K562 (cell line): ENCODE measurements at regions not wholly inside any gene's neighbourhood (a gene's known extent, or its start where the extent isn't known, plus 50 kb on each side); places are given as distances from the start of the nearest gene placed in this dataset.

ENCODE experiments used
- ATAC-seq: fragments of 200-7000 bp; cut with Tn5 transposase; 3 replicates; pipeline ENCODE4 v1.9.1; 2020; ENCODE audit warnings: moderate library complexity
- BruUV-seq: library from RNA; stranded (reverse); fragments of 400-500 nt; replicated peaks from 2 replicates; lab custom pipeline; 2021; lab: Mats Ljungman, UMichigan
- CTCF ChIA-PET: fragments of 300-600 bp; formaldehyde crosslinking; extraction: SDS; loops from one replicate; lab custom pipeline; 2021; ENCODE audit warnings: low intra/inter-chr PET ratio; lab: Yijun Ruan, JAX
- POLR2A ChIA-PET: fragments of 300-600, 350-650 bp; sonication (Branson Sonifier 250); formaldehyde crosslinking; extraction: SDS; loops from one replicate; lab custom pipeline; 2021; ENCODE audit warnings: antibody characterized with exemption, inconsistent platforms; lab: Yijun Ruan, JAX
- DNase-seq, 4 experiments: peaks; one replicate each; pipeline versions ENCODE4 v3.0.0 to v3.0.0-alpha.2; 2011 to 2018; ENCODE audit warnings: low spot score in 3 of 4, mixed read lengths in 3 of 4; ENCODE audit errors: extremely low read depth in 1 of 4
- FAIRE-seq: peaks from 2 replicates; lab custom pipeline; 2011; peaks lifted over from hg19 to GRCh38; lab: Jason Lieb, UNC
- H2AFZ ChIP-seq: 2 replicates; pipeline ENCODE4 v1.6.0; 2011; ENCODE audit warnings: low read depth, low read length, control low read depth, inconsistent platforms
- H3K27ac ChIP-seq: fragments of 200-600 bp; 3 replicates; pipeline ENCODE4 v1.8.0; 2011; ENCODE audit warnings: low read depth, mild to moderate bottlenecking, control low read depth, inconsistent platforms, low read length, moderate library complexity, mixed read lengths; ENCODE audit errors: extremely low read depth
- H3K27me3 ChIP-seq, 2 experiments: fragments of 300-600 bp in 1 of 2; 2 replicates in 1 of 2; 3 replicates in 1 of 2; pipeline versions ENCODE4 v1.6.0 to v1.8.0; 2011; ENCODE audit warnings: inconsistent platforms in 2 of 2, low read length in 2 of 2, mild to moderate bottlenecking in 1 of 2, mixed read lengths in 1 of 2, moderate library complexity in 1 of 2; ENCODE audit not compliant: control insufficient read depth in 2 of 2, insufficient read depth in 2 of 2
- H3K36me3 ChIP-seq: fragments of 300-600 bp; 3 replicates; pipeline ENCODE4 v1.8.0; 2011; ENCODE audit warnings: mild to moderate bottlenecking, low read length, inconsistent platforms; ENCODE audit not compliant: control insufficient read depth, insufficient read depth
- H3K4me1 ChIP-seq, 2 experiments: fragments of 200-600 bp in 1 of 2; replicated peaks in 1 of 2; 2 replicates in 1 of 2; 3 replicates in 1 of 2; pipeline versions ENCODE4 v1.5.1 to v1.8.0; 2011; ENCODE audit warnings: inconsistent platforms in 2 of 2, low read length in 2 of 2, mild to moderate bottlenecking in 1 of 2, mixed read lengths in 1 of 2, moderate library complexity in 1 of 2; ENCODE audit not compliant: control insufficient read depth in 2 of 2, insufficient read depth in 2 of 2
- H3K4me2 ChIP-seq: 2 replicates; pipeline ENCODE4 v1.6.1; 2011; ENCODE audit warnings: low read length, control low read depth, inconsistent platforms, mixed read lengths; ENCODE audit not compliant: insufficient read depth
- H3K4me3 ChIP-seq: fragments of 200-600 bp; sonication (generic), shearing (Covaris generic); 2 replicates; pipeline ENCODE4 v1.5.1; 2016; ENCODE audit warnings: control low read depth, inconsistent platforms
- H3K79me2 ChIP-seq: fragments of 200-600 bp; 3 replicates; pipeline ENCODE4 v1.8.0; 2011; ENCODE audit warnings: low read length, inconsistent platforms; ENCODE audit not compliant: control insufficient read depth, insufficient read depth
- H3K9ac ChIP-seq, 2 experiments: 2 replicates each; pipeline versions ENCODE4 v1.6.0 to v1.6.1; 2011; ENCODE audit warnings: low read depth in 2 of 2, low read length in 2 of 2, control low read depth in 1 of 2, inconsistent platforms in 1 of 2, mild to moderate bottlenecking in 1 of 2, mixed read lengths in 1 of 2; ENCODE audit not compliant: insufficient read depth in 1 of 2
- H3K9me1 ChIP-seq: one replicate; pipeline ENCODE4 v1.6.0; 2011; ENCODE audit warnings: inconsistent platforms, mild to moderate bottlenecking, low read length, moderate library complexity; ENCODE audit not compliant: control insufficient read depth, insufficient read depth
- H3K9me3 ChIP-seq: replicated peaks from 2 replicates; pipeline ENCODE4 v1.5.1; 2011; ENCODE audit warnings: low read depth, low read length, inconsistent platforms; ENCODE audit not compliant: control insufficient read depth, insufficient read depth
- H4K20me1 ChIP-seq: replicated peaks from 2 replicates; pipeline ENCODE4 v1.6.1; 2011; ENCODE audit warnings: low read length, inconsistent platforms, mixed read lengths; ENCODE audit not compliant: control insufficient read depth, insufficient read depth
- CTCF ChIP-seq, 3 experiments: IDR thresholded peaks in 2 of 3; conservative IDR thresholded peaks in 1 of 3; 2 replicates each; pipeline ENCODE4 v1.5.1; 2011 to 2012; ENCODE audit warnings: low read length in 3 of 3, mild to moderate bottlenecking in 3 of 3, control low read depth in 2 of 3, improper control_type of control experiment in 1 of 3, inconsistent platforms in 1 of 3, low read depth in 1 of 3, mixed read lengths in 1 of 3, moderate library complexity in 1 of 3; ENCODE audit not compliant: insufficient read depth in 2 of 3
- ELK3 ChIP-seq: fragments of 450-650 bp; formaldehyde crosslinking; IDR thresholded peaks from 2 replicates; pipeline ENCODE4 v1.4.0; 2020; ENCODE audit warnings: mild to moderate bottlenecking
- ZBTB1 ChIP-seq: sonication (generic); formaldehyde crosslinking; IDR thresholded peaks from 2 replicates; pipeline ENCODE4 v1.8.1; 2023; ENCODE audit warnings: missing genetic modification reagents, low read depth, mild to moderate bottlenecking, borderline replicate concordance
- ZNF134 ChIP-seq: fragments of 250-450 bp; sonication (Bioruptor Pico); conservative IDR thresholded peaks from 2 replicates; pipeline ENCODE4 v1.4.0; 2020
- ZNF143 ChIP-seq: sonication (generic); formaldehyde crosslinking; IDR thresholded peaks from 2 replicates; pipeline ENCODE4 v1.9.0; 2022; ENCODE audit warnings: mild to moderate bottlenecking, missing genetic modification reagents
- ZNF212 ChIP-seq: fragments of 450-650 bp; formaldehyde crosslinking; IDR thresholded peaks from 2 replicates; pipeline ENCODE4 v1.4.0; 2020; ENCODE audit warnings: mild to moderate bottlenecking
- ZNF512 ChIP-seq: IDR thresholded peaks from 2 replicates; pipeline ENCODE4 v1.6.1; 2016; ENCODE audit warnings: missing genetic modification characterization, missing compliant biosample characterization
- ZNF551 ChIP-seq: fragments of 250-450 bp; sonication (Bioruptor Pico); IDR thresholded peaks from 2 replicates; pipeline ENCODE4 v1.5.0; 2021; ENCODE audit warnings: mild to moderate bottlenecking, moderate library complexity
- in situ Hi-C: fragments of 300-500 bp; cut with MboI; formaldehyde crosslinking; loops from 4 replicates; pipeline ENCODE4 v1.15.0; 2018; ENCODE audit warnings: inconsistent platforms, mixed read lengths
- intact Hi-C: fragments of 100-400 bp; cut with micrococcal nuclease; formaldehyde crosslinking; loops from 2 replicates; pipeline ENCODE4 v1.14.2; 2022

GRCh38 chr4:14184767-14185166 lies 557.2 kb upstream of the BOD1L1 start (continued):
- TF ChIP-seq ZBTB1 (CRISPR knock-in tag), result no peak

- Histone ChIP-seq H3K27me3 (no peaks in the 10 kb centered on the region), H3K9ac (no peak overlapping the region), H4K20me1 (no peaks in the 10 kb centered on the region), H3K4me2 (no peak overlapping the region), H3K9me1 (no peaks in the 10 kb centered on the region), H2AFZ (no peak overlapping the region), H3K79me2 (no peaks in the 10 kb centered on the region), H3K27ac (no peak overlapping the region), H3K4me3 (no peak overlapping the region), H3K4me1 (no peaks in the 10 kb centered on the region), H3K36me3 (no peaks in the 10 kb centered on the region), H3K9me3 (no peaks in the 10 kb centered on the region)
- CTCF ChIA-PET, result no interaction called here
- POLR2A ChIA-PET, result no interaction called here
- no TSS peak for BruUV-seq
- FAIRE-seq (no peak), ATAC-seq (no peak), DNase-seq (no peak)
- intact Hi-C loops (no loop called here), in situ Hi-C loops (no loop called here)
- no peak for TF ChIP-seq ZNF134 (CRISPR knock-in tag)
- TF ChIP-seq ZNF212 (CRISPR knock-in tag), result no peak
- no peak for TF ChIP-seq ZNF512 (tag)
- no peak for TF ChIP-seq ZNF551 (CRISPR knock-in tag)
- TF ChIP-seq ELK3, result no peak
- no peak for TF ChIP-seq ZNF143
- no peak for TF ChIP-seq CTCF (IDR thresholded peaks at IDR 0.05 in 2 of 3, conservative IDR thresholded peaks at IDR 0.05 in 1 of 3; ENCODE audit: insufficient read depth in 2 of 3, low read depth in 1 of 3, low read length in 3 of 3)
These were observed 560.7 kb upstream of the BOD1L1 start for GRCh38 chr4:14188214-14188613.
